SK-N-SH treated with all-trans-retinoic acid at 6 μM for 48 hours (cell line): ENCODE measurements at regions not wholly inside any gene's neighbourhood (a gene's known extent, or its start where the extent isn't known, plus 50 kb on each side); places are given as distances from the start of the nearest gene placed in this dataset.

Experiments used
- ATAC-seq: fragments of 200-7000 bp; cut with Tn5 transposase; 3 replicates; pipeline ENCODE4 v1.9.1; 2020; ENCODE audit warnings: mild to moderate bottlenecking, moderate library complexity
- ARNTL ChIP-seq: fragments of 450-650 bp; formaldehyde crosslinking; IDR thresholded peaks from 2 replicates; pipeline ENCODE4 v1.5.0; 2020; ENCODE audit warnings: low read depth, mild to moderate bottlenecking, moderate library complexity, borderline replicate concordance
- BACH2 ChIP-seq: fragments of 250-450 bp; sonication (Bioruptor Pico); IDR thresholded peaks from 2 replicates; pipeline ENCODE4 v1.9.0; 2021; ENCODE audit warnings: mild to moderate bottlenecking, borderline replicate concordance
- CSDC2 ChIP-seq: fragments of 250-450 bp; sonication (Bioruptor Pico); IDR thresholded peaks from 2 replicates; pipeline ENCODE4 v1.5.0; 2020; ENCODE audit warnings: mild to moderate bottlenecking, moderate library complexity
- ESRRG ChIP-seq: fragments of 250-450 bp; sonication (Bioruptor Pico); IDR thresholded peaks from 2 replicates; pipeline ENCODE4 v1.6.1; 2021; ENCODE audit warnings: mild to moderate bottlenecking
- ISL1 ChIP-seq: fragments of 250-450 bp; sonication (Bioruptor Pico); IDR thresholded peaks from 2 replicates; pipeline ENCODE4 v2.1.2; 2022; ENCODE audit warnings: mild to moderate bottlenecking, moderate library complexity
- OSR1 ChIP-seq: fragments of 250-450 bp; sonication (Bioruptor Pico); IDR thresholded peaks from 2 replicates; pipeline ENCODE4 v1.8.0; 2022; ENCODE audit warnings: moderate library complexity, mild to moderate bottlenecking, inconsistent platforms
- PPARA ChIP-seq: fragments of 250-450 bp; sonication (Bioruptor Pico); IDR thresholded peaks from 2 replicates; pipeline ENCODE4 v1.5.0; 2020; ENCODE audit warnings: mild to moderate bottlenecking, borderline replicate concordance
- RARB ChIP-seq: fragments of 250-450 bp; sonication (Bioruptor Pico); IDR thresholded peaks from 2 replicates; pipeline ENCODE4 v1.8.0; 2021; ENCODE audit warnings: mild to moderate bottlenecking, moderate library complexity
- SNAI2 ChIP-seq: fragments of 250-450 bp; sonication (Bioruptor Pico); IDR thresholded peaks from 2 replicates; pipeline ENCODE4 v1.5.0; 2020; ENCODE audit warnings: mild to moderate bottlenecking, moderate library complexity
- TCF4 ChIP-seq: fragments of 250-450 bp; sonication (Bioruptor Pico); IDR thresholded peaks from 2 replicates; pipeline ENCODE4 v1.8.0; 2021; ENCODE audit warnings: mild to moderate bottlenecking, moderate library complexity, borderline replicate concordance
- TOX ChIP-seq: fragments of 250-450 bp; sonication (Bioruptor Pico); IDR thresholded peaks from 2 replicates; pipeline ENCODE4 v1.8.0; 2021; ENCODE audit warnings: mild to moderate bottlenecking, moderate library complexity, borderline replicate concordance
- ZC3H10 ChIP-seq: fragments of 250-450 bp; sonication (Bioruptor Pico); IDR thresholded peaks from 2 replicates; pipeline ENCODE4 v1.5.1; 2021; ENCODE audit warnings: mild to moderate bottlenecking, moderate library complexity
- ZFP3 ChIP-seq: fragments of 250-450 bp; sonication (Bioruptor Pico); IDR thresholded peaks from 2 replicates; pipeline ENCODE4 v1.5.0; 2020; ENCODE audit warnings: mild to moderate bottlenecking, moderate library complexity
- ZNF565 ChIP-seq: fragments of 450-650 bp; formaldehyde crosslinking; conservative IDR thresholded peaks from 2 replicates; pipeline ENCODE4 v1.5.0; 2020; ENCODE audit warnings: low read depth, mild to moderate bottlenecking, moderate library complexity
- ZNF70 ChIP-seq: fragments of 450-650 bp; formaldehyde crosslinking; IDR thresholded peaks from 2 replicates; pipeline ENCODE4 v1.5.0; 2020; ENCODE audit warnings: mild to moderate bottlenecking, moderate library complexity
- TF ChIP-seq, protein P1 (sequence below): fragments of 250-450 bp; sonication (Bioruptor Pico); IDR thresholded peaks from 2 replicates; pipeline ENCODE4 v1.5.1; 2021; ENCODE audit warnings: mild to moderate bottlenecking, moderate library complexity
- TF ChIP-seq, protein P2 (sequence below): fragments of 250-450 bp; sonication (Bioruptor Pico); IDR thresholded peaks from 2 replicates; pipeline ENCODE4 v1.8.0; 2020; ENCODE audit warnings: mild to moderate bottlenecking, moderate library complexity, borderline replicate concordance
- TF ChIP-seq, protein P3 (sequence below): fragments of 250-450 bp; sonication (Bioruptor Pico); IDR thresholded peaks from 2 replicates; pipeline ENCODE4 v1.5.1; 2020; ENCODE audit warnings: low read depth, mild to moderate bottlenecking, moderate library complexity
- TF ChIP-seq, protein P4 (sequence below): fragments of 250-450 bp; sonication (Bioruptor Pico); IDR thresholded peaks from 2 replicates; pipeline ENCODE4 v1.8.0; 2021; ENCODE audit warnings: low read depth, mild to moderate bottlenecking, moderate library complexity, borderline replicate concordance

DNA sequence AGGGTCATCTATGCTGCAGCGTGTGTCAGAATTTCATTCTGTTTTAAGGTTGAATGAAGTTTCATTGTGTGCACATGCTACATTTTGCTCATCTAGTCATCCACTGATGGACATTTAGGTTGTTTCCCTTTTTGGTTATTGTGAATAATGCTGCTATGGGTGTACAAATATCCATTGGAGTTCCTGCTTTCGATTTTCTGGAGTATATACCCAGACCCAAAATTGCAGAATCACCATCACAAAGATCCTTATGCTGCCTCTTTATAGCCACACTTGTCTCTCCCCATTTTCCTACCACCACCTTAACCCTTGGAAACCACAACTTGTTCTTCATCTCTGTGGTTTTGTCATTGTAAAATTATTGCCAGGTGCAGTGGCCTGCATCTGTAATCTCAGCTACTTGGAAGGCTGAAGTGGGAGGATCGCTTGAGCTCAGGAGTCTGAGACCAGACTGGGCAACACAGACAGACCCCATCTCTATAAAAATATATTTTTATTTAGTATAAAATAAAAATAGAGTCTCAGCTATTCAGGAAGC, 166.2 kb downstream of the HSD17B3 start (continued):
- TF ChIP-seq, protein P1, sequence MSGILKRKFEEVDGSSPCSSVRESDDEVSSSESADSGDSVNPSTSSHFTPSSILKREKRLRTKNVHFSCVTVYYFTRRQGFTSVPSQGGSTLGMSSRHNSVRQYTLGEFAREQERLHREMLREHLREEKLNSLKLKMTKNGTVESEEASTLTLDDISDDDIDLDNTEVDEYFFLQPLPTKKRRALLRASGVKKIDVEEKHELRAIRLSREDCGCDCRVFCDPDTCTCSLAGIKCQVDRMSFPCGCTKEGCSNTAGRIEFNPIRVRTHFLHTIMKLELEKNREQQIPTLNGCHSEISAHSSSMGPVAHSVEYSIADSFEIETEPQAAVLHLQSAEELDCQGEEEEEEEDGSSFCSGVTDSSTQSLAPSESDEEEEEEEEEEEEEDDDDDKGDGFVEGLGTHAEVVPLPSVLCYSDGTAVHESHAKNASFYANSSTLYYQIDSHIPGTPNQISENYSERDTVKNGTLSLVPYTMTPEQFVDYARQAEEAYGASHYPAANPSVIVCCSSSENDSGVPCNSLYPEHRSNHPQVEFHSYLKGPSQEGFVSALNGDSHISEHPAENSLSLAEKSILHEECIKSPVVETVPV = no peak
- TF ChIP-seq ZFP3 (CRISPR knock-in tag) = no peak
- TF ChIP-seq, protein P2, sequence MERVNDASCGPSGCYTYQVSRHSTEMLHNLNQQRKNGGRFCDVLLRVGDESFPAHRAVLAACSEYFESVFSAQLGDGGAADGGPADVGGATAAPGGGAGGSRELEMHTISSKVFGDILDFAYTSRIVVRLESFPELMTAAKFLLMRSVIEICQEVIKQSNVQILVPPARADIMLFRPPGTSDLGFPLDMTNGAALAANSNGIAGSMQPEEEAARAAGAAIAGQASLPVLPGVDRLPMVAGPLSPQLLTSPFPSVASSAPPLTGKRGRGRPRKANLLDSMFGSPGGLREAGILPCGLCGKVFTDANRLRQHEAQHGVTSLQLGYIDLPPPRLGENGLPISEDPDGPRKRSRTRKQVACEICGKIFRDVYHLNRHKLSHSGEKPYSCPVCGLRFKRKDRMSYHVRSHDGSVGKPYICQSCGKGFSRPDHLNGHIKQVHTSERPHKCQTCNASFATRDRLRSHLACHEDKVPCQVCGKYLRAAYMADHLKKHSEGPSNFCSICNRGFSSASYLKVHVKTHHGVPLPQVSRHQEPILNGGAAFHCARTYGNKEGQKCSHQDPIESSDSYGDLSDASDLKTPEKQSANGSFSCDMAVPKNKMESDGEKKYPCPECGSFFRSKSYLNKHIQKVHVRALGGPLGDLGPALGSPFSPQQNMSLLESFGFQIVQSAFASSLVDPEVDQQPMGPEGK (CRISPR knock-in tag) = no peak
- TF ChIP-seq BACH2 (CRISPR knock-in tag) = no peak
- TF ChIP-seq, all 23 proteins: peak for 0

DNA sequence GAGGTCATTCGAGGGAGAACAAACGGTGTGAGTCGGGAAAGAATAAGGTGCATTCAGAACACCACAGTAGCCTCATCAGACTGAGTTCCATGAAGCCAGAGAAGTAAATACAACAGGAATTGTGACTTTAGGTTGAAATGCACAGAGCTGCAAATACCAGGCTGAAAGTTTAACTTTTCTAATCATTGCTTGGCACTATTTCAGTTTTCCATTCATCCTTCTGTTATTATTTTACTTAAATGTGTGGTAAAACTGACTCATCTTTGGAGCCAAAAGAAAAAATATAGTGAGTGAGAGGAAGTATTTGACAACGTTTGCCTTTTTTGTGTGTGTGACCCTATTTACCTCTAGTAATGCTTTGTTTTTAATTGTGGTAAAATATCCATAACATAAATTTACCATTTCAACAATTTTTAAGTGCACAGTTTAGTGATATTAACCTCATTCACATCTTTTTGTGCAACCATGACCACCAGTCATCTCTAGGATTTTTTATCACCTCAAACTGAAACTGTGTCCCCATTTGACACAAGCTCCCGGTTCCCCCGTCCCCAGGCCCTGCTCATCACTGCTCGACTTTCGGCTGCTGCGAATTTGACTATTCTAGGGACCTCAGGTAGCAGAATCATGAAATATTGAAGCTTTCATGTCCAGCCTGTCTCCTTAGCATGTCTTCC, 166.8 kb downstream of the HSD17B3 start:
- ATAC-seq = no peak
- TF ChIP-seq ZNF565 (CRISPR knock-in tag) = no peak
- TF ChIP-seq, protein P1 = no peak
- TF ChIP-seq BACH2 (CRISPR knock-in tag) = no peak
- TF ChIP-seq PPARA (CRISPR knock-in tag) = no peak
- no peak for TF ChIP-seq TOX (CRISPR knock-in tag)
- TF ChIP-seq, protein P3, sequence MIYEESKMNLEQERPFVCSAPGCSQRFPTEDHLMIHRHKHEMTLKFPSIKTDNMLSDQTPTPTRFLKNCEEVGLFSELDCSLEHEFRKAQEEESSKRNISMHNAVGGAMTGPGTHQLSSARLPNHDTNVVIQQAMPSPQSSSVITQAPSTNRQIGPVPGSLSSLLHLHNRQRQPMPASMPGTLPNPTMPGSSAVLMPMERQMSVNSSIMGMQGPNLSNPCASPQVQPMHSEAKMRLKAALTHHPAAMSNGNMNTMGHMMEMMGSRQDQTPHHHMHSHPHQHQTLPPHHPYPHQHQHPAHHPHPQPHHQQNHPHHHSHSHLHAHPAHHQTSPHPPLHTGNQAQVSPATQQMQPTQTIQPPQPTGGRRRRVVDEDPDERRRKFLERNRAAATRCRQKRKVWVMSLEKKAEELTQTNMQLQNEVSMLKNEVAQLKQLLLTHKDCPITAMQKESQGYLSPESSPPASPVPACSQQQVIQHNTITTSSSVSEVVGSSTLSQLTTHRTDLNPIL (CRISPR knock-in tag) = no peak
- TF ChIP-seq OSR1 (CRISPR knock-in tag) = no peak
- TF ChIP-seq, protein P4, sequence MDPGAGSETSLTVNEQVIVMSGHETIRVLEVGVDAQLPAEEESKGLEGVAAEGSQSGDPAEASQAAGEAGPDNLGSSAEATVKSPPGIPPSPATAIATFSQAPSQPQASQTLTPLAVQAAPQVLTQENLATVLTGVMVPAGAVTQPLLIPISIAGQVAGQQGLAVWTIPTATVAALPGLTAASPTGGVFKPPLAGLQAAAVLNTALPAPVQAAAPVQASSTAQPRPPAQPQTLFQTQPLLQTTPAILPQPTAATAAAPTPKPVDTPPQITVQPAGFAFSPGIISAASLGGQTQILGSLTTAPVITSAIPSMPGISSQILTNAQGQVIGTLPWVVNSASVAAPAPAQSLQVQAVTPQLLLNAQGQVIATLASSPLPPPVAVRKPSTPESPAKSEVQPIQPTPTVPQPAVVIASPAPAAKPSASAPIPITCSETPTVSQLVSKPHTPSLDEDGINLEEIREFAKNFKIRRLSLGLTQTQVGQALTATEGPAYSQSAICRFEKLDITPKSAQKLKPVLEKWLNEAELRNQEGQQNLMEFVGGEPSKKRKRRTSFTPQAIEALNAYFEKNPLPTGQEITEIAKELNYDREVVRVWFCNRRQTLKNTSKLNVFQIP = no peak
- no peak for TF ChIP-seq ISL1 (CRISPR knock-in tag)
- no peak for TF ChIP-seq SNAI2
- no peak for TF ChIP-seq ZFP3 (CRISPR knock-in tag)
- no peak for TF ChIP-seq ARNTL (CRISPR knock-in tag)
- no peak for TF ChIP-seq ESRRG (CRISPR knock-in tag)
- no peak for TF ChIP-seq TCF4 (CRISPR knock-in tag)
- no peak for TF ChIP-seq ZC3H10 (CRISPR knock-in tag)
- TF ChIP-seq RARB = no peak
- TF ChIP-seq ZNF70 (CRISPR knock-in tag) = no peak
- TF ChIP-seq, protein P2 (CRISPR knock-in tag) = no peak
- TF ChIP-seq CSDC2 (CRISPR knock-in tag) = no peak
- TF ChIP-seq, all 23 proteins: peak for 0
